ENCODE measurements at regions not wholly inside any gene's neighbourhood (a gene's known extent, or its start where the extent isn't known, plus 50 kb on each side); places are given as distances from the start of the nearest gene placed in this dataset.

GRCh38 chr7:136389933-136390332, 412.8 kb upstream of the MTPN start:
- Histone ChIP-seq H4K20me1 (replicated peaks in 1 of 2; ENCODE audit: control insufficient read depth in 1 of 2, insufficient read depth in 2 of 2, low read length in 2 of 2) (no peaks in the 10 kb centered on the region), H4K5ac (ENCODE audit: insufficient read length, low read depth, low read length) (no peak overlapping the region), H3K36me3 (ENCODE audit: control insufficient read depth in 2 of 4, insufficient read depth in 4 of 4, low read length in 3 of 4) (no peaks in the 10 kb centered on the region), H2BK12ac (ENCODE audit: low read depth, low read length) (no peak overlapping the region), H3K79me2 (ENCODE audit: control insufficient read depth in 1 of 2, insufficient read depth in 2 of 2, low read length in 2 of 2) (no peaks in the 10 kb centered on the region), H2BK120ac (replicated peaks; ENCODE audit: low read depth, low read length) (no peak overlapping the region), H3K4me1 (replicated peaks in 1 of 4; ENCODE audit: control insufficient read depth in 3 of 4, insufficient read depth in 4 of 4, low read length in 3 of 4) (peaks cover 0 to 5% (median 0%) of the 10 kb centered on the region in 4 experiments; a peak in 1 of 7 replicates), H3K14ac (ENCODE audit: insufficient read length) (no peak overlapping the region), H3K27me3 (replicated peaks in 1 of 4; ENCODE audit: control insufficient read depth in 3 of 4, extremely low read depth in 1 of 4, insufficient read depth in 3 of 4, low read length in 3 of 4) (no peaks in the 10 kb centered on the region), H3K18ac (ENCODE audit: extremely low read depth, low read length) (no peak overlapping the region), H3K4ac (replicated peaks; ENCODE audit: insufficient read length, low read depth, low read length) (no peak overlapping the region), H3K4me3 (ENCODE audit: extremely low read depth in 1 of 4, insufficient read depth in 2 of 4, low read depth in 3 of 4, low read length in 4 of 4) (no peak overlapping the region), H3K23ac (ENCODE audit: insufficient read length) (no peak overlapping the region), H2AK5ac (ENCODE audit: low read depth, low read length) (no peak overlapping the region), H3K23me2 (ENCODE audit: low read depth, low read length) (no peaks in the 10 kb centered on the region), H3K27ac (ENCODE audit: low read depth, low read length) (no peak overlapping the region), H3K79me1 (ENCODE audit: low read depth, low read length) (no peaks in the 10 kb centered on the region), H3K9me3 (ENCODE audit: insufficient read depth in 2 of 2, low read depth in 1 of 2, low read length in 1 of 2) (no peaks in the 10 kb centered on the region), H2BK15ac (ENCODE audit: low read length) (no peak overlapping the region), H3K4me2 (ENCODE audit: insufficient read depth in 1 of 2, low read depth in 2 of 2, low read length in 2 of 2) (no peak overlapping the region), H3K9ac (replicated peaks in 1 of 4; ENCODE audit: extremely low read depth in 1 of 4, low read depth in 3 of 4, low read length in 3 of 4) (no peak overlapping the region), H4K8ac (ENCODE audit: extremely low read depth, insufficient read depth, low read length) (no peak overlapping the region), H2AFZ (ENCODE audit: low read length) (no peak overlapping the region), H4K91ac (replicated peaks; ENCODE audit: insufficient read length, low read length) (no peak overlapping the region), H3K56ac (replicated peaks; ENCODE audit: insufficient read length, low read depth, low read length) (no peak overlapping the region), H2BK20ac (ENCODE audit: low read length) (no peak overlapping the region), H2BK5ac (ENCODE audit: low read depth, low read length) (no peak overlapping the region)
- DNase-seq (ENCODE audit: low read depth in 1 of 2, low spot score in 2 of 2) = no peak
- POLR2A ChIA-PET (ENCODE audit: partially characterized antibody) = no interaction called here
- CTCF ChIA-PET (ENCODE audit: partially characterized antibody) = interaction anchor here (0.7 to 1.6 kb wide), 3 partner anchors 13 to 18 kb away, joined by 3 to 8 read pairs (median 3); no protein-coding TSS in a partner anchor
- FAIRE-seq = no peak
- 94% methylated on average over 3 of the region's 3 CpGs; no CpG with 5 or more reads in 1 of the 2 experiments for WGBS, 2 experiments (ENCODE audit: extremely low coverage in 1 of 2, insufficient coverage in 1 of 2, insufficient read length in 1 of 2, insufficient replicate concordance in 2 of 2, low coverage in 1 of 2, low lambda C conversion rate in 2 of 2, missing lambda C conversion rate in 1 of 2)
- TF ChIP-seq POLR2A (IDR thresholded peaks at IDR 0.05; ENCODE audit: control extremely low read depth in 1 of 2, low read depth in 2 of 2, low read length in 2 of 2) = no peak
- TF ChIP-seq ATF2 (IDR thresholded peaks at IDR 0.05; ENCODE audit: low read length) = no peak
- TF ChIP-seq BCL11A (IDR thresholded peaks at IDR 0.05; ENCODE audit: low read depth in 2 of 2, low read length in 2 of 2) = no peak
- no peak for TF ChIP-seq SIN3A (conservative IDR thresholded peaks at IDR 0.05 in 1 of 2, IDR thresholded peaks at IDR 0.05 in 1 of 2; ENCODE audit: low read depth in 1 of 2, low read length in 2 of 2)
- TF ChIP-seq POLR2AphosphoS5 (IDR thresholded peaks at IDR 0.05; ENCODE audit: low read depth, low read length) = no peak
- no peak for TF ChIP-seq JUND (IDR thresholded peaks at IDR 0.05; ENCODE audit: low read length)
- no peak for TF ChIP-seq CTCF (IDR thresholded peaks at IDR 0.05; ENCODE audit: control extremely low read depth in 1 of 3, insufficient read depth in 1 of 3, low read depth in 1 of 3, low read length in 3 of 3)
- TF ChIP-seq KDM5A (IDR thresholded peaks at IDR 0.05; ENCODE audit: low read length) = no peak
- TF ChIP-seq RAD21 (IDR thresholded peaks at IDR 0.05 in 1 of 2, conservative IDR thresholded peaks at IDR 0.05 in 1 of 2; ENCODE audit: low read depth in 2 of 2, low read length in 2 of 2) = no peak
- no peak for TF ChIP-seq KDM1A (IDR thresholded peaks at IDR 0.05; ENCODE audit: borderline replicate concordance, low read length)
